ENCODE measurements at regions not wholly inside any gene's neighbourhood (a gene's known extent, or its start where the extent isn't known, plus 50 kb on each side); places are given as distances from the start of the nearest gene placed in this dataset.
"Not testable (repeated sequence)": the region's sequence is repeated elsewhere in the genome, so short reads cannot be mapped to it uniquely, and the experiment has no call there.

GRCh38 chr2:2896011-2896410, 481.6 kb downstream of the EIPR1 start:
- no peak for DNase-seq (ENCODE audit: low spot score)

DNA sequence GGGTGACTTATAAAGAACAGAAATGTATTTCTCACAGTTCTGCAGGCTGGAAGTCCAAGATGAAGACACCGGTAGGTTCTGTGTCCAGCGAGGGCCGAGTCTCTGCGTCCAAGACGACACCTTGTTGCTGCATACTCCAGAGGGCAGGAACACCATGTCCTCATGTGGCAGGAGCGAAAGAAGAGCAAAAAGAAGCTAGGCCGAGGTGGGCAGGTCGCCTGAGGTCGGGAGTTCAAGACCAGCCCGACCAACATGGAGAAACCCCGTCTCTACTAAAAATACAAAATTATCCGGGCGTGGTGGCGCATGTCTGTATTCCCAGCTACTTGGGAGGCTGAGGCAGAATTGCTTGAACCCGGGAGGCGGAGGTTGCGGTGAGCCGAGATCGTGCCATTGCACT, 483.6 kb downstream of the EIPR1 start:
- DNase-seq (ENCODE audit: low spot score) = not testable (repeated sequence)

DNA sequence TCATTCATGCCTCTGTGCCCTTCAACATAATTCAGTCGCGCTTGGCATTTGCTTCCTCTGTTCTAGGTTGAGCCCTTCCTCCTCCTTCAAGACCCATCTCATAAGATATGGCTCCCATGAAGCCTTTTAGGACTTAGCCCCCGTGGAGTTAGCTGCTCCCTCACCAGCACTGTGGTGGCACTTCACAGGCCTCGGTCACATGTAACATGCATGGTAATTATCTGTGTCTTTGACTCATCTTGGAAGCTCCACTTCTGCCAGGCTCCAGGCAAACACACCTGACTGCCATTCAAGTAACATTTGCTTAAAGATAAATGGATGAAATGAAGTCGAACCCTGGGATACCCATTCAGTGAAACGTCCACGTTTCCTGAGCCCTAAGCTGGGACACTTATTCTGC, 484.7 kb downstream of the EIPR1 start:
- DNase-seq (ENCODE audit: low spot score) = no peak

- DNase-seq (ENCODE audit: low spot score) = no peak
These were observed 485.2 kb downstream of the EIPR1 start for GRCh38 chr2:2892378-2892777.

DNA sequence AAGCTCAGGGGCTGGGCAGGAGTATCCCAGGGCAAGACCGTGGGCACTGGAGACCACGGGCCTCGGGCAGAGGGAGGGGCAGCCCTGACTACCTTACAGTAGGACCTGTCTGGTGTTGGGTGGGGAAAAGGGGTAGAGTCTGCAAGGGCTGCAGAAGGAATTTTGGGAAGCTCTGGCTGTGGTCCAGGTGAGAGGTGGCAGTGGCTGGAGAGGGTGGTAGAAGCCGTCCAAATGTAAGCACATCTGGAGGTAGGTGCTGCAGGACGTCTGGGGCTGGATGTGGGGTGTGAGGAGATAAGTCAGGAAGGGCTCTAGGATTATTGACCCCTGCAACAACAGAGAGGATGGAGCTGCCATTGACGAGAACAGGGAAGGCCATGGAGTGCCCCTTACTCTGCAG, 486.7 kb downstream of the EIPR1 start:
- no peak for DNase-seq (ENCODE audit: low spot score)

GRCh38 chr2:2890246-2890645, 487.4 kb downstream of the EIPR1 start:
- no peak for DNase-seq (ENCODE audit: low spot score)

GRCh38 chr2:2889646-2890045, 488.0 kb downstream of the EIPR1 start:
- DNase-seq (ENCODE audit: low spot score) = no peak

GRCh38 chr2:2889141-2889540, 488.5 kb downstream of the EIPR1 start:
- no peak for DNase-seq (ENCODE audit: low spot score)

- no peak for DNase-seq (ENCODE audit: low spot score)
These were observed 489.7 kb downstream of the EIPR1 start for GRCh38 chr2:2887772-2888387.

GRCh38 chr2:2886922-2887321, 490.7 kb downstream of the EIPR1 start:
- DNase-seq (ENCODE audit: low spot score) = no peak

DNA sequence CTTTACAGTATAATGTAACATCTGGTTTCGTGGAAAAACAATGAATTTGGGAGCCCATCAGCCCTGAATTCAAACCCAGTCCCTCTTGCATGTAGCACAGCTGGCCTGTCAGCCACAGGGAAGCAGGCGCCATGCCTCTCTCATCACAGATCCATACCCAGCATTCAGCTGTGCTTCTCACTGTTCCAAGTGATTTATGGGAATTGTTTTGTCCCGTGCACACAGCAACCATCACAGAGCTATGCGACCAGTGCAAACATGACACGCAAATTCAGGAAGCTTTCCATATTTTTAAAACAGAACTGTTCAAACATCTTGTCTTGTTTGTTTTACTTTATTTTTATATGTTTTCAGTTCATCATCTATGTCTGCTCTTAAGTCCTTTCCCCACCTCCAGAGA, 496.1 kb downstream of the EIPR1 start:
- DNase-seq (ENCODE audit: low spot score) = no peak

GRCh38 chr2:2880938-2881337, 496.7 kb downstream of the EIPR1 start:
- DNase-seq (ENCODE audit: low spot score) = no peak

DNA sequence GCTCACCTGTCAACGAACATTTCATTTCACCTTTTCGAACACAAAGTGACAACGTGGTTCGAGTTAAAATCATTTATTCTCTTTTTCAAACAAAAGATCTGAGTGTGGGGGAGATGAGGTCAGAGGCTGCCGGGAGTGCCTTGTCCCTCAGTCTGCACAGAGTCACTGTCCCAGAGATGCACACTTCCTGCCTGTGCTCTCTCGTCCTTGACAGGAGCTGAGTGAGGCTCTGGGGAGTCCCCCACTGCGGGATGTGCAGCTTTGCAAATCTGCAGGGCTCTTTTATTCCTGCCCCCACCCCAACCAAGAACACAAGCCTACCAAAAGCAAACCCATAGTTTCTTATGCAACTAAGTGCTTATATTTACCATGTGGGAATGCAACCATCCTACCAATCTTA, 497.8 kb downstream of the EIPR1 start:
- DNase-seq (ENCODE audit: low spot score) = no peak

- DNase-seq (ENCODE audit: low spot score) = no peak
These were observed 498.5 kb downstream of the EIPR1 start for GRCh38 chr2:2879071-2879470.

DNA sequence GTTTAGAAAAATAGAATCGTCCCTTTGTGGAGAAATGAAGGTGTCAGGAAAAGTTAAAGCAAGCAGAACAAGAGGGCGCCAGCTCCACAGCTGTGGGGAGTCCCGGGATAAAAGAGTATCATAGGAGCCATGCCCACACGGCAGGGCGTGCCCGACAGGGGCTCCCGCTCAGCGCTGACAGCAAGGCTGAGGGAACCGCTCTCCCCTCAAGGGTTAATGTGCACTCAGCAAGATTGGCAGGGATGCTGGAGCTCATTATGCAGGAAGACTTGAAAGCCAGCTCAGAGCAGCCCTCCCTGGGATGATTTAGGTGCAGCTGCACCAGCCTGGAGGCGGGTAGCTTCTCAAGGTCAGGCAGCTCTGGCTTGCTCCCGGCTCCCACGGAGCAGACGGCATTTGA, 500.2 kb downstream of the EIPR1 start:
- no peak for DNase-seq (ENCODE audit: low spot score)

GRCh38 chr2:2876331-2877221, 501.0 kb downstream of the EIPR1 start:
- no peak for DNase-seq (ENCODE audit: low spot score)

- DNase-seq (ENCODE audit: low spot score) = no peak
These were observed 501.8 kb downstream of the EIPR1 start for GRCh38 chr2:2875831-2876230.

DNA sequence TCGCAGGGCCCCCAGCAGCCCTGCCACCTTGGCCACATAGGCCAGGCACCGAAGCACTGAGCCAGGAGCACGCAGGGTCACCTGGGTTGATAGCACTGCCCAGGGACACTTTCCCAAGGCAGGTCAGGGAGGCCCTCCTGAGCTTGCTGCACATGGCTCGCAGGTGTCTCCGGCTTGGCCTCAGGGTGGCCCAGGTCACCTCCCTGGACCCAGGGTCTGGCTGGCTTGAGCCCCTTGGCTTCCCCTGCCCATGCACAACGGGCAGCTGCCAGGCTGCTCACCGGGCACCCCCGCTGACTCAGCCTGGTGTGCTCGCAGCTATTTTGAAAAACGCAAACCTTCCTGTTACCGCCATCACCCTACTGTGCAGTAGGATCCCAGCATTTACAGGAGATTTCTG, 502.3 kb downstream of the EIPR1 start:
- DNase-seq (ENCODE audit: low spot score) = no peak

DNA sequence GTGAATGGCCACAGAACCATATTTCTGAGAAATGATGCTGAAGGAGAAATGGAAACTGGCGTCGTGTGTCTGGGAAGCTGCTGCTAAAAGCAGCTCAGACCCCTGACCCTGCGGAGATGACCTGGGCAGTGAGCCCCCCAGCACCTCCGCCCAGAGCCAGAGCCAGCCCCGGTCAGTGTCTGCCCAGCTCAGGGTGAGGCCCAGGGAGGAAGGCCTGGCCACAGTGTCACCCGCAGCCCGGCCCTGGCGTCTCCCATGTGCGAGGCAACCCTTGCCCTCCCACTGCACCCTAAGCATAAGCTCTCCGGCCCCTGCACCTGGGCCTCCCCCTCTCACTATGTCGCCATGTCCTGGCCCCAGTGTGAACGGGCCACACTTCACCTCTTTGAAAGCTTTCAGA, 502.8 kb downstream of the EIPR1 start:
- DNase-seq (ENCODE audit: low spot score) = no peak

DNA sequence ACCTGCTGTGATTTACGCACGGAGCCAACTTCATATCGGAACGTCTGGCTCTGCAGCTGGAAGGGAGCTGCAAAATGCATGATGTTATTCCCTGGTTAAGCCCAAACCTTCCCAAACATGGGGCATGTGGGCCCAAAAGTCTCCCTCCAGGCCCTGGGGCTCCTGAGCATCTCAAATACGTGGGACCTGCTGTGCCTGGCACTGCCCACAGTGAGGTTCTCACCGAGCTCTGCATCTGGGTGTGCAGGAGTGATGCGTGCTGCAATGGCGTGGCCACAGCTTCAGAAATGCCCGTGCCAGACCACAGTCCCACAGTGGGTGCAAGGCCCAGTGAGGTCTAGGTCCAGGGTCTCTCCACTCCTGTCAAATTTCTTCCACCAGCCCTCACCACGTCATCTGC, 503.3 kb downstream of the EIPR1 start:
- no peak for DNase-seq (ENCODE audit: low spot score)

DNA sequence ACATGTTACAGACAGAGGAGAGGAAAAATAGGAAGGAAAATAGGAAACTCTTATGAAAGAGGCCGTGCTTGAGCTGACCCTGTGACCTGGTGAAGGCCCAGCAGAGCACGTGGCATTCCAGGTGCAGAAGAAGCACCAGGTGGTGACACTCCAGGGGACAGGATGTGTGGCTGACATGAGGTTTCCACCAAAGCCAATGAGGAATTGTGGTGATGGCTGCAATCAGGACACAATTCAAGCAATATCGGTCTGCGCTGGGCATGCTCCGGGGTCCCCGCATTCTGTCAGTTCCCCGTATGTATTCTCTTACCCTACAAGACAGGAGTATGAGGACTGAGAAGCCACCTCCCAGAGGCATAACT, 504.2 kb downstream of the EIPR1 start:
- no peak for DNase-seq (ENCODE audit: low spot score)

DNA sequence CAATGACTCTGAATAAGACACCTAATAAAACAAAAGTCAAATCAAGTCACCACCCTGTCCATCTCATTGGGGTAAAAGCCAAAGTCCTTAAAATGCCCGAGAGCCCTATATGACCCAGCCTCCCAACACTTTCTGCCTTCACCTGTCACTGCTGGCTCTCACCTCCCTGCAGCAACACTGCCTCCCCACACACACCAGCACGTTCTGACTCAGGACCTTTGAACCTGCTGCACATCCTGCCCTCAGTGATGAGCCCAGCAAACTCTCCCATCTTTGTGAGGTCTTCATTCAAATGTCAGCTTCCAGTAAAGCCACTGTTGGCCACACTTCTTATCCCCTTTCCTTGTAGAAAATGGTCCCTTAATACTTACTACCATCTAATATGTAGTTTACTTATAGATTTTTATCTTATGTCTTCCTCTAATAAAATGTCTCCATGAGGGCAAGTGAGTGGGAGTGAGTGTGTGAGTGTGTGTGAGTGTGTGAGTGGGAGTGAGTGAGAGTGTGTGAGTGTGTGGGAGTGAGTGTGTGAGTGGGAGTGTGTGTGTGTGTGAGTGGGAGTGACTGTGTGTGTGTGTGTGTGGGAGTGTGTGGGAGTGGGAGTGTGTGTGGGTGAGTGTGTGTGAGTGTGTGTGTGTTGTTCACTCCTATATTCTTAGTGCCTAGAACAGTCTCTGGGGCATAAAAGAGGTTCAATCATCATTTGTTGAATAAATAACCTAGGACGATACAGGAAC, 504.7 kb downstream of the EIPR1 start:
- DNase-seq (ENCODE audit: low spot score) = no peak

GRCh38 chr2:2872309-2872617, 505.4 kb downstream of the EIPR1 start:
- no peak for DNase-seq (ENCODE audit: low spot score)

All from HuH-7 (cell line).